ENCODE measurements at regions not wholly inside any gene's neighbourhood (a gene's known extent, or its start where the extent isn't known, plus 50 kb on each side); places are given as distances from the start of the nearest gene placed in this dataset.

- TF ChIP-seq CTCF (IDR thresholded peaks at IDR 0.05) (no peak), POLR2A (IDR thresholded peaks at IDR 0.05) (no peak)
Observed at GRCh38 chr7:124124201-124124600, 91.3 kb upstream of the TMEM229A start.
